IMR-90 (cell line): ENCODE measurements at regions not wholly inside any gene's neighbourhood (a gene's known extent, or its start where the extent isn't known, plus 50 kb on each side); places are given as distances from the start of the nearest gene placed in this dataset.

ENCODE experiments used
- ATAC-seq: fragments of 200-7000 bp; cut with Tn5 transposase; 2 replicates; pipeline ENCODE4 v1.9.1; 2020; ENCODE audit warnings: low read depth, mild to moderate bottlenecking, moderate library complexity
- BruUV-seq: library from RNA; stranded (reverse); fragments of 400-500 nt; replicated peaks from 2 replicates; lab custom pipeline; 2021; lab: Mats Ljungman, UMichigan
- CTCF ChIA-PET: fragments of 300-600 bp; formaldehyde crosslinking; extraction: SDS; loops from one replicate; lab custom pipeline; 2021; ENCODE audit warnings: antibody characterized with exemption; lab: Yijun Ruan, JAX
- POLR2A ChIA-PET: fragments of 300-600 bp; sonication (Branson Sonifier 250); formaldehyde crosslinking; loops from one replicate; lab custom pipeline; 2022; ENCODE audit warnings: antibody characterized with exemption; ENCODE audit not compliant: unreplicated experiment; lab: Charles Lee
- DNase-seq: peaks from one replicate; pipeline ENCODE4 v3.0.0; 2013
- H2AFZ ChIP-seq: replicated peaks from 2 replicates; pipeline ENCODE3; 2013; ENCODE audit warnings: low read length, mild to moderate bottlenecking; ENCODE audit not compliant: poor library complexity
- H2AK5ac ChIP-seq: 2 replicates; pipeline ENCODE4 v1.6.1; 2013; ENCODE audit warnings: low read depth, low read length, inconsistent platforms
- H2AK9ac ChIP-seq: replicated peaks from 2 replicates; pipeline ENCODE3; 2013; ENCODE audit warnings: mild to moderate bottlenecking, low read depth, low read length, moderate library complexity; ENCODE audit not compliant: poor library complexity
- H2BK120ac ChIP-seq: 2 replicates; pipeline ENCODE4 v1.6.1; 2013; ENCODE audit warnings: low read depth, low read length, inconsistent platforms
- H2BK15ac ChIP-seq: 3 replicates; pipeline ENCODE4 v1.6.1; 2013; ENCODE audit warnings: low read depth, low read length, inconsistent platforms
- H2BK20ac ChIP-seq: 2 replicates; pipeline ENCODE4 v1.6.1; 2013; ENCODE audit warnings: low read depth, mild to moderate bottlenecking, inconsistent platforms, low read length, moderate library complexity
- H2BK5ac ChIP-seq: 2 replicates; pipeline ENCODE4 v1.6.1; 2013; ENCODE audit warnings: mild to moderate bottlenecking, low read depth, low read length, inconsistent platforms; ENCODE audit not compliant: poor library complexity, severe bottlenecking
- H3K14ac ChIP-seq: replicated peaks from 2 replicates; pipeline ENCODE4 v1.6.1; 2013; ENCODE audit warnings: low read depth, low read length, inconsistent platforms
- H3K18ac ChIP-seq: 2 replicates; pipeline ENCODE4 v1.6.1; 2013; ENCODE audit warnings: low read depth, low read length, control low read depth
- H3K23ac ChIP-seq: 2 replicates; pipeline ENCODE4 v1.6.1; 2013; ENCODE audit warnings: low read depth, low read length, inconsistent platforms
- H3K27ac ChIP-seq: 2 replicates; pipeline ENCODE4 v1.5.1; 2013; ENCODE audit warnings: mild to moderate bottlenecking, control low read depth, low read length; ENCODE audit not compliant: insufficient read depth
- H3K27me3 ChIP-seq: 2 replicates; pipeline ENCODE4 v1.6.1; 2013; ENCODE audit warnings: low read length; ENCODE audit not compliant: control insufficient read depth, insufficient read depth
- H3K36me3 ChIP-seq: 2 replicates; pipeline ENCODE4 v1.6.1; 2013; ENCODE audit warnings: low read length, mixed read lengths; ENCODE audit not compliant: control insufficient read depth, insufficient read depth
- H3K4ac ChIP-seq: 2 replicates; pipeline ENCODE4 v1.6.1; 2013; ENCODE audit warnings: low read depth, low read length, inconsistent platforms
- H3K4me1 ChIP-seq: 2 replicates; pipeline ENCODE4 v1.6.1; 2013; ENCODE audit warnings: low read length, mixed read lengths; ENCODE audit not compliant: control insufficient read depth, insufficient read depth
- H3K4me2 ChIP-seq: 2 replicates; pipeline ENCODE4 v1.6.1; 2013; ENCODE audit warnings: low read depth, mild to moderate bottlenecking, control low read depth, low read length, moderate library complexity
- H3K4me3 ChIP-seq: 2 replicates; pipeline ENCODE4 v1.5.1; 2013; ENCODE audit warnings: low read depth, mild to moderate bottlenecking, control low read depth, low read length, moderate library complexity; ENCODE audit not compliant: insufficient read depth
- H3K56ac ChIP-seq: 2 replicates; pipeline ENCODE4 v1.6.1; 2013; ENCODE audit warnings: low read length, inconsistent platforms; ENCODE audit not compliant: insufficient read depth; ENCODE audit errors: extremely low read depth
- H3K79me1 ChIP-seq, 2 experiments: 2 replicates each; pipeline ENCODE4 v1.6.1; 2013; ENCODE audit warnings: low read length in 2 of 2, inconsistent platforms in 1 of 2, low read depth in 1 of 2
- H3K9ac ChIP-seq: 2 replicates; pipeline ENCODE4 v1.6.1; 2013; ENCODE audit warnings: low read depth, low read length, control low read depth
- H3K9me1 ChIP-seq: 2 replicates; pipeline ENCODE4 v1.6.1; 2013; ENCODE audit warnings: low read length, inconsistent platforms; ENCODE audit not compliant: insufficient read depth
- H3K9me3 ChIP-seq: 2 replicates; pipeline ENCODE4 v1.6.1; 2013; ENCODE audit warnings: low read length; ENCODE audit not compliant: control insufficient read depth, insufficient read depth
- H4K20me1 ChIP-seq: 2 replicates; pipeline ENCODE4 v1.6.1; 2013; ENCODE audit warnings: low read length, inconsistent platforms; ENCODE audit not compliant: insufficient read depth
- H4K5ac ChIP-seq: 2 replicates; pipeline ENCODE4 v1.6.1; 2013; ENCODE audit warnings: mild to moderate bottlenecking, low read depth, low read length, control low read depth
- H4K8ac ChIP-seq, 2 experiments: 2 replicates each; pipeline ENCODE4 v1.6.1; 2013; ENCODE audit warnings: low read depth in 2 of 2, low read length in 2 of 2, control low read depth in 1 of 2, inconsistent platforms in 1 of 2
- H4K91ac ChIP-seq: 2 replicates; pipeline ENCODE4 v1.6.1; 2013; ENCODE audit warnings: low read depth, low read length, inconsistent platforms; ENCODE audit not compliant: insufficient read depth
- BHLHE40 ChIP-seq: fragments of 150-350 bp; IDR thresholded peaks from 2 replicates; pipeline ENCODE4 v1.6.1; 2016; ENCODE audit warnings: mild to moderate bottlenecking, low read depth, low read length
- CEBPB ChIP-seq: IDR thresholded peaks from 2 replicates; pipeline ENCODE4 v1.6.1; 2012; ENCODE audit warnings: low read depth, low read length, improper control_type of control experiment
- MAZ ChIP-seq: IDR thresholded peaks from 2 replicates; pipeline ENCODE4 v1.6.1; 2012; ENCODE audit warnings: low read depth, mild to moderate bottlenecking, low read length, improper control_type of control experiment, moderate library complexity, borderline replicate concordance
- RCOR1 ChIP-seq: IDR thresholded peaks from 2 replicates; pipeline ENCODE4 v1.6.1; 2012; ENCODE audit warnings: mild to moderate bottlenecking, low read length, improper control_type of control experiment; ENCODE audit not compliant: insufficient replicate concordance
- RFX5 ChIP-seq: IDR thresholded peaks from 2 replicates; pipeline ENCODE4 v1.8.0; 2012; ENCODE audit warnings: low read depth, mild to moderate bottlenecking, low read length, moderate library complexity
- USF2 ChIP-seq: fragments of 150-350 bp; IDR thresholded peaks from 2 replicates; pipeline ENCODE4 v1.6.1; 2017; ENCODE audit warnings: mild to moderate bottlenecking, antibody characterized with exemption, low read length, low read depth
- WGBS, 2 experiments: methylation state at CpG; one replicate each; pipeline versions ENCODE4 v1.1.5 to v1.1.7; 2013; ENCODE audit warnings: missing lambda C conversion rate in 2 of 2; ENCODE audit not compliant: insufficient read length in 1 of 2; ENCODE audit errors: extremely low coverage in 2 of 2; 5-methylcytosine and 5-hydroxymethylcytosine counted together
- dilution Hi-C: fragments of 300-500 bp; cut with HindIII; formaldehyde crosslinking; loops from one replicate; pipeline ENCODE4 v1.14.3; 2018; ENCODE audit warnings: low sequenced_read_pairs; ENCODE audit not compliant: unreplicated experiment
- in situ Hi-C: fragments of 300-500 bp; cut with MboI; formaldehyde crosslinking; loops from 3 replicates; pipeline ENCODE4 v1.14.3; 2019; ENCODE audit warnings: low sequenced_read_pairs, inconsistent platforms, mixed read lengths
- intact Hi-C: fragments of 100-400 bp; cut with micrococcal nuclease; formaldehyde crosslinking; loops from 2 replicates; pipeline ENCODE4 v1.10.0; 2022

GRCh38 chr13:111033172-111034130, 81.7 kb upstream of the ARHGEF7 start:
- no peak for DNase-seq
- TF ChIP-seq USF2 (no peak), CEBPB (peak; percentile 69), MAZ (no peak), RCOR1 (no peak), RFX5 (no peak), BHLHE40 (no peak)
- H4K91ac ChIP-seq = no peak overlapping the region

More at GRCh38 chr13:111033172-111034130, 81.7 kb upstream of the ARHGEF7 start:
- H3K9ac ChIP-seq = no peak overlapping the region
- no peaks in the 10 kb centered on the region for H4K20me1 ChIP-seq
- H3K56ac ChIP-seq = no peak overlapping the region
- H3K14ac ChIP-seq = no peak overlapping the region
- H2BK15ac ChIP-seq = no peak overlapping the region
- dilution Hi-C loops = no loop called here
- 25% methylated on average over 2 of the region's 16 CpGs; no CpG with 5 or more reads in 1 of the 2 experiments for WGBS, 2 experiments
- ChIA-PET CTCF (interaction anchor here (0.9 kb wide), 1 partner anchor 12 kb away, joined by 3 read pairs; no protein-coding TSS in a partner anchor), POLR2A (no interaction called here)
- H2BK5ac ChIP-seq = no peak overlapping the region
- no peaks in the 10 kb centered on the region for H3K9me3 ChIP-seq
- H4K5ac ChIP-seq = no peak overlapping the region
- peaks cover 4% of the 10 kb centered on the region for H3K27me3 ChIP-seq
- H3K18ac ChIP-seq = peak overlapping the region; percentile 5; the same call in 1 of the 2 replicates
- no peaks in the 10 kb centered on the region for H3K79me1 ChIP-seq
- no peak overlapping the region for H2BK120ac ChIP-seq
- H2AK9ac ChIP-seq = no peak overlapping the region
- peaks cover 12% of the 10 kb centered on the region; the same call in 1 of the 2 replicates for H3K9me1 ChIP-seq
- no peak overlapping the region for H4K8ac ChIP-seq
- peak overlapping the region; percentile 46; the same call in 1 of the 2 replicates for H2BK20ac ChIP-seq
- no peaks in the 10 kb centered on the region for H3K36me3 ChIP-seq
- no peak overlapping the region for H3K4me2 ChIP-seq
- 0 out of 2 replicates have a peak overlapping the region, but pooled peaks have one; percentile 40 for H3K4ac ChIP-seq
- H2AK5ac ChIP-seq = no peak overlapping the region
- intact Hi-C loops = no loop called here
- no peak for ATAC-seq
- BruUV-seq = no TSS peak
- H2AFZ ChIP-seq = peak overlapping the region; percentile 64
- no peak overlapping the region for H3K27ac ChIP-seq
- in situ Hi-C loops = no loop called here
- H3K4me1 ChIP-seq = peaks cover 6% of the 10 kb centered on the region
- H3K23ac ChIP-seq = no peak overlapping the region
- no peak overlapping the region for H3K4me3 ChIP-seq
